HFFc6 (cell line): ENCODE measurements at regions not wholly inside any gene's neighbourhood (a gene's known extent, or its start where the extent isn't known, plus 50 kb on each side); places are given as distances from the start of the nearest gene placed in this dataset.
A peak's percentile ranks its signal among the peaks of the same experiment; 100 is the strongest.

Experiments used
- DNase-seq: peaks from one replicate; pipeline ENCODE4 v3.0.0-alpha.2; 2018
- H3K27ac Mint-ChIP-seq: 2 replicates; pipeline ENCODE4 v1.8.0; 2020; ENCODE audit warnings: mild to moderate bottlenecking, mixed read lengths
- H3K27me3 Mint-ChIP-seq: 2 replicates; pipeline ENCODE4 v1.8.0; 2021; ENCODE audit warnings: mild to moderate bottlenecking, moderate library complexity, mixed read lengths; ENCODE audit not compliant: insufficient read depth
- H3K36me3 Mint-ChIP-seq: 2 replicates; pipeline ENCODE4 v1.8.0; 2021; ENCODE audit warnings: low read depth, mixed read lengths
- H3K4me1 Mint-ChIP-seq: 2 replicates; pipeline ENCODE4 v1.8.0; 2020; ENCODE audit warnings: low read depth, mixed read lengths
- H3K4me3 Mint-ChIP-seq: 2 replicates; pipeline ENCODE4 v1.8.0; 2020; ENCODE audit warnings: mild to moderate bottlenecking, moderate library complexity, mixed read lengths
- H3K9me3 Mint-ChIP-seq: 2 replicates; pipeline ENCODE4 v1.8.0; 2020; ENCODE audit warnings: mild to moderate bottlenecking, mixed read lengths
- TF ChIP-seq, protein P1 (sequence below): fragments of 200-600 bp; sonication (generic); IDR thresholded peaks from 2 replicates; pipeline ENCODE4 v1.5.0; 2021; ENCODE audit warnings: antibody characterized with exemption, mild to moderate bottlenecking

DNA sequence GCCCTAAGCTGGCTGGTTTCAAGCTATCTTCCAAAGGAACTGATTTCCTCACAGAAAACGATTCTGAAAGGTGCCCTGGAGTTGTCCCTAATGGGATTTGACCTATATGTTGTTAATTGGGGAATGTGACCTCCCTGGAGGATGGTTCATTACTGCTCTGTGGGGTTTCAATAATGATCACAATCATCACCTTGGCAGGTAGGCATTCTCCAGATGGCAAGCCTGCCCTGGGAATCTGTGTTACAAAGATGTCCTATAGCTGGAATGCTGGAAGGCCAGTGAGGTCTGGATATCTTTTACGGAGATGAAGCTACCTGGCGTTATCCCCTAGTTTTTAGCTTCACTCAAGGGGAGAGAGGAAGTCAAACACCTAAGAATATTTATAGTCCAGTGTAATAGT is 167.6 kb downstream of the TTC8 start:
- H3K36me3 Mint-ChIP-seq: peaks cover 5% of the 10 kb centered on the region; the same call in 1 of the 2 replicates
- TF ChIP-seq, protein P1, sequence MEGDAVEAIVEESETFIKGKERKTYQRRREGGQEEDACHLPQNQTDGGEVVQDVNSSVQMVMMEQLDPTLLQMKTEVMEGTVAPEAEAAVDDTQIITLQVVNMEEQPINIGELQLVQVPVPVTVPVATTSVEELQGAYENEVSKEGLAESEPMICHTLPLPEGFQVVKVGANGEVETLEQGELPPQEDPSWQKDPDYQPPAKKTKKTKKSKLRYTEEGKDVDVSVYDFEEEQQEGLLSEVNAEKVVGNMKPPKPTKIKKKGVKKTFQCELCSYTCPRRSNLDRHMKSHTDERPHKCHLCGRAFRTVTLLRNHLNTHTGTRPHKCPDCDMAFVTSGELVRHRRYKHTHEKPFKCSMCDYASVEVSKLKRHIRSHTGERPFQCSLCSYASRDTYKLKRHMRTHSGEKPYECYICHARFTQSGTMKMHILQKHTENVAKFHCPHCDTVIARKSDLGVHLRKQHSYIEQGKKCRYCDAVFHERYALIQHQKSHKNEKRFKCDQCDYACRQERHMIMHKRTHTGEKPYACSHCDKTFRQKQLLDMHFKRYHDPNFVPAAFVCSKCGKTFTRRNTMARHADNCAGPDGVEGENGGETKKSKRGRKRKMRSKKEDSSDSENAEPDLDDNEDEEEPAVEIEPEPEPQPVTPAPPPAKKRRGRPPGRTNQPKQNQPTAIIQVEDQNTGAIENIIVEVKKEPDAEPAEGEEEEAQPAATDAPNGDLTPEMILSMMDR: no peak
- H3K4me3 Mint-ChIP-seq: no peak overlapping the region
- no peak overlapping the region for H3K27ac Mint-ChIP-seq
- peaks cover 1% of the 10 kb centered on the region for H3K27me3 Mint-ChIP-seq
- peaks cover 42% of the 10 kb centered on the region for H3K4me1 Mint-ChIP-seq
- no peak for DNase-seq
- H3K9me3 Mint-ChIP-seq: no peaks in the 10 kb centered on the region; the same call in 1 of the 2 replicates

GRCh38 chr14:88993946-88994345 is 169.5 kb downstream of the TTC8 start:
- DNase-seq: peak; percentile 22
- peaks cover 49% of the 10 kb centered on the region for H3K4me1 Mint-ChIP-seq
- no peaks in the 10 kb centered on the region for H3K36me3 Mint-ChIP-seq
- H3K9me3 Mint-ChIP-seq: no peaks in the 10 kb centered on the region
- H3K27me3 Mint-ChIP-seq: peaks cover 1% of the 10 kb centered on the region
- H3K4me3 Mint-ChIP-seq: no peak overlapping the region
- TF ChIP-seq, protein P1: no peak
- peak overlapping the region; percentile 10; the same call in 1 of the 2 replicates for H3K27ac Mint-ChIP-seq

GRCh38 chr14:88995437-88996198 is 171.2 kb downstream of the TTC8 start:
- peak; percentile 69 for DNase-seq
- Mint-ChIP-seq H3K36me3 (0 out of 2 replicates have a peak, but pooled peaks cover 3% of the 10 kb centered on the region), H3K4me3 (peak overlapping the region; percentile 36; the same call in 1 of the 2 replicates), H3K9me3 (peaks cover 4% of the 10 kb centered on the region; the same call in 1 of the 2 replicates), H3K4me1 (peaks cover 61% of the 10 kb centered on the region), H3K27ac (peak overlapping the region; percentile 72), H3K27me3 (peaks cover 1% of the 10 kb centered on the region)
- TF ChIP-seq, protein P1: no peak

GRCh38 chr14:88998027-88998426 is 173.6 kb downstream of the TTC8 start:
- TF ChIP-seq, protein P1: no peak
- Mint-ChIP-seq H3K36me3 (peaks cover 10% of the 10 kb centered on the region; the same call in 1 of the 2 replicates), H3K4me1 (peaks cover 73% of the 10 kb centered on the region), H3K27me3 (no peaks in the 10 kb centered on the region; the same call in 1 of the 2 replicates), H3K27ac (no peak overlapping the region), H3K4me3 (no peak overlapping the region), H3K9me3 (peaks cover 4% of the 10 kb centered on the region; the same call in 1 of the 2 replicates)
- DNase-seq: no peak

GRCh38 chr14:88999137-88999536 is 174.7 kb downstream of the TTC8 start:
- Mint-ChIP-seq H3K4me1 (peaks cover 73% of the 10 kb centered on the region), H3K4me3 (no peak overlapping the region), H3K9me3 (peaks cover 4% of the 10 kb centered on the region; the same call in 1 of the 2 replicates), H3K27me3 (no peaks in the 10 kb centered on the region; the same call in 1 of the 2 replicates), H3K36me3 (peaks cover 11% of the 10 kb centered on the region; the same call in 1 of the 2 replicates), H3K27ac (no peak overlapping the region)
- TF ChIP-seq, protein P1: no peak
- DNase-seq: no peak
